Duodenal mucosa (tissue), 2 donors: ENCODE measurements at regions not wholly inside any gene's neighbourhood (a gene's known extent, or its start where the extent isn't known, plus 50 kb on each side); places are given as distances from the start of the nearest gene placed in this dataset.

Experiments
- H3K27ac ChIP-seq: one replicate; pipeline ENCODE4 v1.7.0; 2013; ENCODE audit warnings: low read depth, low read length
- H3K27me3 ChIP-seq, 2 donors: one replicate each; pipeline ENCODE4 v1.7.0; 2013; ENCODE audit warnings: low read length in 2 of 2, control low read depth in 1 of 2; ENCODE audit not compliant: insufficient read depth in 2 of 2, control insufficient read depth in 1 of 2
- H3K36me3 ChIP-seq, 2 donors: one replicate each; pipeline ENCODE4 v1.7.0; 2013; ENCODE audit warnings: low read length in 2 of 2, control low read depth in 1 of 2; ENCODE audit not compliant: insufficient read depth in 2 of 2, control insufficient read depth in 1 of 2
- H3K4me1 ChIP-seq, 2 donors: one replicate each; pipeline ENCODE4 v1.7.0; 2013; ENCODE audit warnings: low read length in 2 of 2, control low read depth in 1 of 2; ENCODE audit not compliant: insufficient read depth in 2 of 2, control insufficient read depth in 1 of 2
- H3K4me3 ChIP-seq, 2 donors: one replicate each; pipeline ENCODE4 v1.7.0; 2013; ENCODE audit warnings: low read length in 2 of 2, low read depth in 1 of 2
- H3K9ac ChIP-seq, 2 donors: one replicate each; pipeline ENCODE4 v1.7.0; 2013; ENCODE audit warnings: low read length in 2 of 2, low read depth in 1 of 2
- H3K9me3 ChIP-seq, 2 donors: one replicate each; pipeline ENCODE4 v1.7.0; 2013; ENCODE audit warnings: low read length in 2 of 2, control low read depth in 1 of 2; ENCODE audit not compliant: control insufficient read depth in 1 of 2

- H3K4me3 ChIP-seq = no peak overlapping the region
- H3K9me3 ChIP-seq = no peaks in the 10 kb centered on the region
- no peaks in the 10 kb centered on the region for H3K36me3 ChIP-seq
- no peak overlapping the region for H3K27ac ChIP-seq
- H3K27me3 ChIP-seq = no peaks in the 10 kb centered on the region
- no peak overlapping the region for H3K9ac ChIP-seq
- H3K4me1 ChIP-seq = peaks cover 0 to 20% of the 10 kb centered on the region in 2 donors
Observed at GRCh38 chr6:144756469-144756868, 471.3 kb downstream of the UTRN start.

DNA sequence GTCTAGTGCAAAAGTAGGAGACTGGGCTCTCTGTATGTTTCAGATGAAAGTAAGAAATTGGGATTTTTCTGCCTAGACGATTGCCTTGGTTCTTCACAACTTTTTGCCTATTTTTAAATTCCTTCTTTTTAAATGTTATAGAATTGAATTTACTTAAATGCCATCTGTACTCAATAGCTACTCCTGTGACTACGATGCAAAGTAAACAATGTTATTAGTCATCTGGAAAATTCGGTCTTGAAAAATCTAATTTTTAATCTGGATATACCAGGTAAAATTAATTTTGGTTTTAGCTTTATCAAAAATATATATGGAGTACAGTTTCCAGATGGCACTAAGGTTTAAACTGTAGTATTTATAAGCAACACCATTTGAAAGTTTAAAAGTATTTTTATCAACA, 472.2 kb downstream of the UTRN start:
- Histone ChIP-seq H3K4me3 (no peak overlapping the region), H3K36me3 (no peaks in the 10 kb centered on the region), H3K9ac (no peak overlapping the region), H3K4me1 (peaks cover 0 to 20% of the 10 kb centered on the region in 2 donors), H3K27ac (no peak overlapping the region), H3K27me3 (no peaks in the 10 kb centered on the region), H3K9me3 (no peaks in the 10 kb centered on the region)

DNA sequence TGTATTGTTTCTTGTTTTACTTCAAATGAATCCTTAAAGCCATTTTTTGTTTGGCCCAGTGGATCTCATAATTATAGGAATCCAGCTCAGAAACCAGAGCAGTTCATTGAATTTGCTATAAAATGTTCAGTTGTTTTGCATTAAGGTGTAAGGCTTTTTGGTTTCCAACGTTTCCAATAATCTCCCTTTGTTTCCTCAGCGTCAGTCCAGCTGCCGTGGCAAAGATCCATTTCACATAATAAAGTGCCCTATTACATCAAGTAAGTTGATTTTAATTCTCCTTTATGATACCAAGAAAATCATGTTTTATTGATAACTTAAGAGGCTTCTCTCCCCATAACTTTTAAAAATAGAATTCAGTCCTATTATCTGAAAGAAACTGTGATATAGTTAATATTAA, 472.6 kb downstream of the UTRN start:
- H3K36me3 ChIP-seq = no peaks in the 10 kb centered on the region
- H3K4me1 ChIP-seq = peaks cover 0 to 20% of the 10 kb centered on the region in 2 donors
- H3K27ac ChIP-seq = no peak overlapping the region
- H3K9me3 ChIP-seq = no peaks in the 10 kb centered on the region
- no peak overlapping the region for H3K4me3 ChIP-seq
- no peak overlapping the region for H3K9ac ChIP-seq
- no peaks in the 10 kb centered on the region for H3K27me3 ChIP-seq

GRCh38 chr6:144758602-144759001, 473.5 kb downstream of the UTRN start:
- H3K36me3 ChIP-seq = no peaks in the 10 kb centered on the region
- H3K27me3 ChIP-seq = no peaks in the 10 kb centered on the region
- H3K27ac ChIP-seq = no peak overlapping the region
- H3K4me3 ChIP-seq = no peak overlapping the region
- no peaks in the 10 kb centered on the region for H3K9me3 ChIP-seq
- H3K4me1 ChIP-seq = peaks cover 0 to 20% of the 10 kb centered on the region in 2 donors
- no peak overlapping the region for H3K9ac ChIP-seq

DNA sequence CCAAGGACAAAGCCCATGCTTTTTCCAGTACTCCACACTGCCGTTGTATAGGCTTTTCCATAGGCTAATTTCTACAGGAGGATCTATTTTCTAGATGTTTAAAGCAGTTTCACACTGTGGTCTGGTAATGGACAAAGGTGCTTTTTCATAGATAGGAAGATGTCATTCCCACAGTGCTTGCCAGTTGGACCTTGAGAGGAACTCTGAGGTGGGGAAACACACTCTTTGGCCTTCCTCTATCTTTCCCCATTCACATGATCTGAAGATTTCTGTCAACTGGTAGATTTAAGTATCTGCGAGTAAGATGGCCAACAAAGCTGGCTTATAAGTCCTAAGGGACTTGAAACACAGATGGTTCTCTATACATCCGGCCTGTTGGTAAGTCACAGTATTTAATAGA, 477.3 kb downstream of the UTRN start:
- Histone ChIP-seq H3K4me3 (no peak overlapping the region), H3K36me3 (no peaks in the 10 kb centered on the region), H3K9me3 (no peaks in the 10 kb centered on the region), H3K9ac (no peak overlapping the region), H3K4me1 (peaks cover 0 to 4% of the 10 kb centered on the region in 2 donors), H3K27ac (no peak overlapping the region), H3K27me3 (no peaks in the 10 kb centered on the region)

DNA sequence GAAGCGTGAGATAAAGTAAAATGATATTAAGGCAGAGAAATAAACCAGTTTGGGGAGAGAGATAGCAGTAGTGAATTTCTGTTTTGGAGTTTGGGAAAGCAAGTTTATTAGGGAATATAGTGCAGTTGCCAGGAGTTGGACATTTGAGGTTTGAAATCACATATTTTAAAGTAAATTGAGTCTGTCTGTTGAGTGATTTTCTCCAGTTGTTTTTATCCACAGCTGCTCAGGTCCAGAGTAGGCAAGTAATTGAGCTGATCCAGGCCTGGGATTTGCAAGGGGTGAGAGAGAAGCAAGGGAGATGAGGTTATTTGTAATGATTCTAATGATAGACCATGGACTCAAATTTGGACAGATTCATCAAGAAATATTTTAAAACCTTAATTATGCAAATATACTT, 481.9 kb downstream of the UTRN start:
- no peaks in the 10 kb centered on the region for H3K4me1 ChIP-seq
- no peaks in the 10 kb centered on the region for H3K36me3 ChIP-seq
- no peaks in the 10 kb centered on the region for H3K27me3 ChIP-seq
- H3K9me3 ChIP-seq = no peaks in the 10 kb centered on the region
- H3K4me3 ChIP-seq = no peak overlapping the region
- H3K9ac ChIP-seq = no peak overlapping the region
- H3K27ac ChIP-seq = no peak overlapping the region

GRCh38 chr6:144768551-144769075, 483.5 kb downstream of the UTRN start:
- H3K27me3 ChIP-seq = no peaks in the 10 kb centered on the region
- H3K9ac ChIP-seq = no peak overlapping the region
- H3K4me1 ChIP-seq = no peaks in the 10 kb centered on the region
- H3K27ac ChIP-seq = no peak overlapping the region
- no peaks in the 10 kb centered on the region for H3K36me3 ChIP-seq
- no peak overlapping the region for H3K4me3 ChIP-seq
- no peaks in the 10 kb centered on the region for H3K9me3 ChIP-seq

GRCh38 chr6:144769142-144769541, 484.0 kb downstream of the UTRN start:
- no peak overlapping the region for H3K4me3 ChIP-seq
- no peak overlapping the region for H3K9ac ChIP-seq
- no peak overlapping the region for H3K27ac ChIP-seq
- H3K27me3 ChIP-seq = no peaks in the 10 kb centered on the region
- H3K4me1 ChIP-seq = no peaks in the 10 kb centered on the region
- H3K36me3 ChIP-seq = peaks cover 0 to under 1% of the 10 kb centered on the region in 2 donors
- no peaks in the 10 kb centered on the region for H3K9me3 ChIP-seq

DNA sequence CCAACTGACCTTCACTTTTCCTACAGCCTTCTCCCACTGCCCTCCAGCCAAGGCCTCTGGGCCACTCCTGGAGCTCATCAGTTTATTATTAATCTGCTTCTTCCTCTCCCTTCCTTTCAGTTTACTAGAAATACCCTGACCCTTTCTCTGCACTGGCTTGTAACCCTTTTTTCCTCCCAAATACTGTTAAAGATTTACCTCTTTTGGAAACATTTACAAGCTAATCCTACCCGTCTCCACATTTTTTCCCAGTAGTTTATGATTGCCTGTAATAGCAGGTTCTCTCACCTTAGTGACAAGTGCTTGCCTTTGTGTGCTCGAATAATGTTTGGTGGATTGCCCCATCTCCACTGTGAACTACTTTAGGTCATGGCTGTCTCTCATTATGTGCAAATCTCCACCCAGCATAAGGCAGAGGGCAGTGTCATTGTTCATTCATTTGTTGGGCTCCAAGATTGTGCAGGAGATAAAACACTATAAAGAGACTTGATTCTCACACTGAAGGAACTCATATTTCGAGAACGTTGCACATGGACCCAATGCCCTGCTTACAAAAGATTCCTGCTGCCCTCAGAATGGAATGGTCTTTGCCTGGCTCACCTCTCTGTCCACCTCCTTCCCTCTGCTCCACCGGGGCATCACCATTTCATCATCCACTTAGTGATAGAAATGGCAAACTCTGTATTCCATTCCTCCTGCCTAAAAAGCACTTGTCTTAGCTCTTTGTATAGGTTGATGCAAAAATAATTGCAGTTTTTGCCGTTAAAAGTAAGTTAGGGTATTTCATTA, 491.1 kb downstream of the UTRN start:
- H3K9me3 ChIP-seq = no peaks in the 10 kb centered on the region
- H3K36me3 ChIP-seq = peaks cover 12 to 13% of the 10 kb centered on the region in 2 donors
- no peak overlapping the region for H3K27ac ChIP-seq
- no peak overlapping the region for H3K9ac ChIP-seq
- H3K4me3 ChIP-seq = no peak overlapping the region
- H3K4me1 ChIP-seq = peaks cover 0 to 4% of the 10 kb centered on the region in 2 donors
- no peaks in the 10 kb centered on the region for H3K27me3 ChIP-seq

GRCh38 chr6:144777249-144777648, 492.1 kb downstream of the UTRN start:
- Histone ChIP-seq H3K27ac (no peak overlapping the region), H3K27me3 (no peaks in the 10 kb centered on the region), H3K9me3 (no peaks in the 10 kb centered on the region), H3K4me3 (no peak overlapping the region), H3K36me3 (peaks cover 12 to 13% of the 10 kb centered on the region in 2 donors), H3K4me1 (peaks cover 0 to 4% of the 10 kb centered on the region in 2 donors), H3K9ac (no peak overlapping the region)
